Spleen (tissue), 7 donors: ENCODE measurements at regions not wholly inside any gene's neighbourhood (a gene's known extent, or its start where the extent isn't known, plus 50 kb on each side); places are given as distances from the start of the nearest gene placed in this dataset.

Source experiments
- CTCF ChIP-seq, 11 experiments: fragments of 200-600 bp in 7 of 11; fragments of 450-650 bp in 4 of 11; sonication (generic) in 4 of 11; IDR thresholded peaks in 8 of 11; conservative IDR thresholded peaks in 3 of 11; 1 replicate in 7 of 11; 2 replicates in 4 of 11; pipeline versions ENCODE4 v1.4.0 to v1.8.0; 2016 to 2021; ENCODE audit warnings: antibody characterized with exemption in 11 of 11, inconsistent platforms in 4 of 11, mild to moderate bottlenecking in 1 of 11
- POLR2A ChIP-seq, 3 donors: fragments of 450-650 bp; IDR thresholded peaks; one replicate each; pipeline ENCODE4 v1.5.1; 2017; ENCODE audit warnings: antibody characterized with exemption in 3 of 3, mild to moderate bottlenecking in 1 of 3
- POLR2AphosphoS5 ChIP-seq, 3 donors: sonication (generic); formaldehyde crosslinking; IDR thresholded peaks; one replicate each; pipeline ENCODE4 v1.5.1; 2017; ENCODE audit warnings: antibody characterized with exemption in 3 of 3
- donor health status: DM: no; HTN: no; CAD: no; lungs with moderate emphysema.
- donor health status: DM: no; HTN: no; CAD: no.
- donor health status: DM: no; HTN: no; CAD: no.

GRCh38 chr13:29987340-29987739 is 136.9 kb upstream of the UBL3 start:
- TF ChIP-seq POLR2A (IDR thresholded peaks at IDR 0.05), result no peak
- no peak for TF ChIP-seq CTCF (IDR thresholded peaks at IDR 0.05 in 8 of 11, conservative IDR thresholded peaks at IDR 0.05 in 3 of 11)
- TF ChIP-seq POLR2AphosphoS5 (IDR thresholded peaks at IDR 0.05), result no peak
